ENCODE measurements at regions not wholly inside any gene's neighbourhood (a gene's known extent, or its start where the extent isn't known, plus 50 kb on each side); places are given as distances from the start of the nearest gene placed in this dataset.

DNA sequence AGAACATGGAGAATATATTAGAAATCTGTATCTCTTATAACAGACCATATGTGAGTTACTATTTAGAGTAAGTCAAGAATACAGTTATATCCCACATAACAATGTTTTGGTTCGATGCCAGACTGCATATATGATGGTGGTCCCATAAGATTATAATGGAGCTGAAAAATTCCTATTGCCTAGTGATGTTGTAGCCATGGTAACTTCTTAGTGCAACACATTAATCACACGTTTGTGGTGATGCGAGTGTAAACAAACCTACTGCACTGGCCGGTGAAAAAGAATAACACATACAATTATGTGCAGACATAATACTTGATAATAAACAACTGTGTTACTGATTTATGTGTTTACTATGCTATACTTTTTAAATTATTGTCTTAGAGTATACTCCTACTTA, 69.8 kb upstream of the MNS1 start:
- BruUV-seq (replicated peaks): no TSS peak
- no peak overlapping the region for H3K4me3 ChIP-seq (ENCODE audit: low read depth, low read length, poor library complexity, severe bottlenecking)
- TF ChIP-seq, protein P1, sequence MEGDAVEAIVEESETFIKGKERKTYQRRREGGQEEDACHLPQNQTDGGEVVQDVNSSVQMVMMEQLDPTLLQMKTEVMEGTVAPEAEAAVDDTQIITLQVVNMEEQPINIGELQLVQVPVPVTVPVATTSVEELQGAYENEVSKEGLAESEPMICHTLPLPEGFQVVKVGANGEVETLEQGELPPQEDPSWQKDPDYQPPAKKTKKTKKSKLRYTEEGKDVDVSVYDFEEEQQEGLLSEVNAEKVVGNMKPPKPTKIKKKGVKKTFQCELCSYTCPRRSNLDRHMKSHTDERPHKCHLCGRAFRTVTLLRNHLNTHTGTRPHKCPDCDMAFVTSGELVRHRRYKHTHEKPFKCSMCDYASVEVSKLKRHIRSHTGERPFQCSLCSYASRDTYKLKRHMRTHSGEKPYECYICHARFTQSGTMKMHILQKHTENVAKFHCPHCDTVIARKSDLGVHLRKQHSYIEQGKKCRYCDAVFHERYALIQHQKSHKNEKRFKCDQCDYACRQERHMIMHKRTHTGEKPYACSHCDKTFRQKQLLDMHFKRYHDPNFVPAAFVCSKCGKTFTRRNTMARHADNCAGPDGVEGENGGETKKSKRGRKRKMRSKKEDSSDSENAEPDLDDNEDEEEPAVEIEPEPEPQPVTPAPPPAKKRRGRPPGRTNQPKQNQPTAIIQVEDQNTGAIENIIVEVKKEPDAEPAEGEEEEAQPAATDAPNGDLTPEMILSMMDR (conservative IDR thresholded peaks at IDR 0.05; ENCODE audit: low read length): no peak
- TF ChIP-seq EZH2phosphoT487 (IDR thresholded peaks at IDR 0.05; ENCODE audit: borderline replicate concordance, low read depth, low read length): no peak
- POLR2A ChIA-PET: interaction anchor here (0.5 to 4.1 kb wide), 11 partner anchors 8 to 376 kb away, joined by 3 to 38 read pairs (median 4); no protein-coding TSS in a partner anchor
- no peaks in the 10 kb centered on the region for H3K36me3 ChIP-seq (ENCODE audit: insufficient read depth, low read length)
- H3K27ac ChIP-seq (ENCODE audit: low read depth, low read length, poor library complexity, severe bottlenecking): peak overlapping the region; percentile 97
- intact Hi-C loops (cut with micrococcal nuclease; ENCODE audit: unreplicated experiment): loop anchor here (5.0 kb wide), 1 partner anchor 167 kb away; the partner anchor contains the start of gene TEX9
- DNase-seq (ENCODE audit: low spot score): no peak
- H3K9me3 ChIP-seq (ENCODE audit: low read length): no peaks in the 10 kb centered on the region
- CTCF ChIA-PET (ENCODE audit: unreplicated experiment): no interaction called here
- H3K9me2 ChIP-seq (ENCODE audit: insufficient read depth, low read length): no peaks in the 10 kb centered on the region
- H4K20me1 ChIP-seq (ENCODE audit: insufficient read depth, low read length): no peaks in the 10 kb centered on the region
- peak overlapping the region; percentile 84 for H3K4me2 ChIP-seq (ENCODE audit: low read length)
- H2AFZ ChIP-seq (ENCODE audit: low read length): peak overlapping the region; percentile 64; the same call in 1 of the 2 replicates
- peaks cover 99% of the 10 kb centered on the region for H3K4me1 ChIP-seq (ENCODE audit: insufficient read depth, low read length, poor library complexity, severe bottlenecking)
- no peaks in the 10 kb centered on the region for H3K79me2 ChIP-seq (ENCODE audit: insufficient read depth, low read depth, low read length)

DNA sequence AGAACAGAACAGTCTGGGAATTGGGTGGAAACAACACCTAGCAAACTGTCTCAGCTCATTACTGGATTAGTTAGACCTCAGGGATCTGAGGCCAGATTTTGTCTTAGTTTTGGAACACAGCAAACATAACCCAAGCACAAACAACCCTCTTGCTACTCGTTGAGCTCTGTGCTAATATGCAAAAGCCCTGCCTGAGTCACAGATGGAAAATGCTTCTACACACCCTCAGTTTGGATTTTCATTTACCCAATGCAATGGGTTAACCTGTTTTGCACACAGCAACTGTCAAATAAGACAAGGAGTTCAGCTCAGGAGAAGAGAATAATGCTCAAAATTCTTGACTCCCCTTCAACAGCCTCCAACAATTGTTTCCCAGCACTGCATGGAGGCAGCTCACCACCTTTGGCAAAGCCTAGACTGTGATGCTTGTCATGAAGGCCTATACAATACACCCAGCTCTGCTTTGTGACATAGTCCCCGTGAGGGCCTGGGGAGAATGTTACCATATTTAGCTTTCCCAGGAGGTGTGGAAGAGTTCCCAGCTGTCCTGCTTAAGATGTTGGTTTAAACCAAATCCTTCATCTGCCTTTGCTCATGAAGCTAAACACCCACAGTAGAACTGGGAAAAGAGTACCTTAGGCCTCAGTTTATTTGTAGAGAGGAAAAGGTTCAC, 68.9 kb upstream of the MNS1 start:
- peaks cover 91% of the 10 kb centered on the region for H3K4me1 ChIP-seq (ENCODE audit: insufficient read depth, low read length, poor library complexity, severe bottlenecking)
- no peaks in the 10 kb centered on the region for H3K9me3 ChIP-seq (ENCODE audit: low read length)
- H3K79me2 ChIP-seq (ENCODE audit: insufficient read depth, low read depth, low read length): no peaks in the 10 kb centered on the region
- H2AFZ ChIP-seq (ENCODE audit: low read length): peak overlapping the region; percentile 64
- CTCF ChIA-PET (ENCODE audit: unreplicated experiment): interaction anchor here (0.9 to 1.6 kb wide), 4 partner anchors 15 to 74 kb away, joined by 3 to 8 read pairs (median 4); no protein-coding TSS in a partner anchor
- TF ChIP-seq, protein P1 (conservative IDR thresholded peaks at IDR 0.05; ENCODE audit: low read length): no peak
- no peak for TF ChIP-seq EZH2phosphoT487 (IDR thresholded peaks at IDR 0.05; ENCODE audit: borderline replicate concordance, low read depth, low read length)
- H3K4me2 ChIP-seq (ENCODE audit: low read length): peak overlapping the region; percentile 84
- H4K20me1 ChIP-seq (ENCODE audit: insufficient read depth, low read length): no peaks in the 10 kb centered on the region
- intact Hi-C loops (cut with micrococcal nuclease; ENCODE audit: unreplicated experiment): loop anchor here (1.0 to 2.0 kb wide), 4 partner anchors 35 to 384 kb away; partner anchors contain the start of genes TCF12 and ZNF280D
- DNase-seq (ENCODE audit: low spot score): peak; percentile 70
- peak overlapping the region; percentile 54 for H3K4me3 ChIP-seq (ENCODE audit: low read depth, low read length, poor library complexity, severe bottlenecking)
- H3K9me2 ChIP-seq (ENCODE audit: insufficient read depth, low read length): no peaks in the 10 kb centered on the region
- H3K36me3 ChIP-seq (ENCODE audit: insufficient read depth, low read length): no peaks in the 10 kb centered on the region
- BruUV-seq (replicated peaks): TSS peak; percentile 75
- H3K27ac ChIP-seq (ENCODE audit: low read depth, low read length, poor library complexity, severe bottlenecking): peak overlapping the region; percentile 97
- POLR2A ChIA-PET: interaction anchor here (0.6 to 4.1 kb wide), 27 partner anchors 9 to 384 kb away, joined by 3 to 38 read pairs (median 4); partner anchors contain the start of genes MNS1, TCF12 and ZNF280D
